NCI-H2227 treated with DMSO at 0.1 percent for 48 hours (cell line): ENCODE measurements at regions not wholly inside any gene's neighbourhood (a gene's known extent, or its start where the extent isn't known, plus 50 kb on each side); places are given as distances from the start of the nearest gene placed in this dataset.
"Not testable (repeated sequence)": the region's sequence is repeated elsewhere in the genome, so short reads cannot be mapped to it uniquely, and the experiment has no call there.

Source experiments
- DNase-seq: peaks from one replicate; lab custom pipeline; 2025; lab: John Stamatoyannopoulos, UW

- DNase-seq = no peak
Measured at GRCh38 chr11:44417731-44418455, 108.0 kb upstream of the ALX4 start.

DNA sequence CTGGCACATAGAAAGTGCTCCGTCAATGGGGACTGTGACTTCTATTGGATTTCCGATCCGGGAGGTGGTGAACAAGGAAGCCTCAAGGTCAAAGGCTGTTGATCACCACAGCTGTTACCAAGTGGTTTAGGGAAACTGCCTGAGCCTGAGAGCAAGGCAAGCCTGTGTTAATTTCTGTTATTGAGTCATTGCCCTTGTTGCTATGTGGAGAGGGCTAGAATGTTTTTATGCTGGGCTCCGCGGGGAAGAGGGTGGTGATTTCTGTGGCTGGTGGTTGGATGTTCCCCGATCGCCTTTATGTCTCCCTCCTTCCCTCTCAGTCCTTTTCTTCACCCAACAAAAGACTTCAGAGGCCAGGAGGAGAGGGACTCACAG lies 108.5 kb upstream of the ALX4 start:
- DNase-seq = no peak

- no peak for DNase-seq
Measured at GRCh38 chr11:44421090-44421675, 111.2 kb upstream of the ALX4 start.

DNA sequence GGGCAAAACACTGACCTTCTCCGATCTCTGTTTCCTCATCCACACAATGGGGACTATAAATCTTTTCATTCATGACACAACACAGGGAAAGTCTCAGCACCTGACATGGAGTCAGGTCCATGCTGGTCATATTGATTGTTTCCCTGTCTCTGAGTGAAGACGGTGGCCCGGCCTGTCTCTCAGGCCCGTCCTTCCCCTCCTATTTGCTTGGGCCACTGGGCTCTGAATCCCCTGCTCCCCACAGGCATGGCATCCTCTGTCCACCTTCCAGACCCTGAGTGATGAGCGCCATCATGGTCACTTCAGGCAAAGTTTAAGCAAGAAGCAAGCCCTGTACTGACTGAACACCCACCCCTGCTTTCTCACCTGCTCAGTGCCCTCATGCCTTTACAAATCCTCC lies 113.3 kb upstream of the ALX4 start:
- no peak for DNase-seq

GRCh38 chr11:44424841-44425240 lies 114.9 kb upstream of the ALX4 start:
- no peak for DNase-seq

- DNase-seq = no peak
Measured at GRCh38 chr11:44426119-44426518, 116.2 kb upstream of the ALX4 start.

- no peak for DNase-seq
Measured at GRCh38 chr11:44426958-44427357, 117.0 kb upstream of the ALX4 start.

- DNase-seq = no peak
Measured at GRCh38 chr11:44427432-44427831, 117.5 kb upstream of the ALX4 start.

DNA sequence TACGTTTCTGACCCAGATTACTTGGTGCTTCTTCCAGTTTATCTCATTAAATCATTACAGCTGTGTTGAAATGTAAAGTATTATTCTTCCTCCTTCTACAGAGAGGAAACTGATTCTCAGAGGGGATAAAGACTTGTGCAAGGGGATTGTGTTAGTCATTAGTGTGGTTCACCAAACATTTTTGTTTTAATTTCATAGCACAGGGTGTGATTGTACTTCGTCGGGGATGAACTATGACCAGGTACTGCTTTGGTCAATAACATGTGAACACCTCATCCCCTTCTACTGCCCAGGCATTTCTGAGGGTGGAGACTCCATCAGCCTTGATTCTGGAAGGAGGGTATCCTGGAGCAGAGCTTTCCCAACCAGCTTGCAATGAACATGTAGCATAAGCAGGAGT lies 120.2 kb upstream of the ALX4 start:
- DNase-seq = no peak

DNA sequence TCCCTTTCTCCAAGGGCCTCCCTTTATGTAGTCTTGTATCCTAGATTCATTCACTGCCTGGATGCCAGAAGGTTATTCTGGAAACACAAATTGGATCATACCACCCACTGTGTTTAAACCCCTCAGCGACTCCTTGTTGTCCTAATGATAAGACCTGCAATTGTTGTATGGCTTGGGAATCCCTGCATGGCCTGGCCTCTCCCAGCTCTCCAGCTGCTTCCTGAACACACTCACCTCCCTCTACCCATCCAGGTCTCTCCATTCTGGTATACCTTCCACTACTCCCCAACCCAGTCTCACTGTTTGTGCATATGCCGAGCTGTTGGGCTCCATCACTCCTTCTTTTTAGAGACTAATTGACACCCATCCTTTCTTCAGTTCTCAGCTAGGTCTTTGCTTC lies 124.3 kb upstream of the ALX4 start:
- no peak for DNase-seq

- no peak for DNase-seq
Measured at GRCh38 chr11:44437122-44437521, 127.2 kb upstream of the ALX4 start.

DNA sequence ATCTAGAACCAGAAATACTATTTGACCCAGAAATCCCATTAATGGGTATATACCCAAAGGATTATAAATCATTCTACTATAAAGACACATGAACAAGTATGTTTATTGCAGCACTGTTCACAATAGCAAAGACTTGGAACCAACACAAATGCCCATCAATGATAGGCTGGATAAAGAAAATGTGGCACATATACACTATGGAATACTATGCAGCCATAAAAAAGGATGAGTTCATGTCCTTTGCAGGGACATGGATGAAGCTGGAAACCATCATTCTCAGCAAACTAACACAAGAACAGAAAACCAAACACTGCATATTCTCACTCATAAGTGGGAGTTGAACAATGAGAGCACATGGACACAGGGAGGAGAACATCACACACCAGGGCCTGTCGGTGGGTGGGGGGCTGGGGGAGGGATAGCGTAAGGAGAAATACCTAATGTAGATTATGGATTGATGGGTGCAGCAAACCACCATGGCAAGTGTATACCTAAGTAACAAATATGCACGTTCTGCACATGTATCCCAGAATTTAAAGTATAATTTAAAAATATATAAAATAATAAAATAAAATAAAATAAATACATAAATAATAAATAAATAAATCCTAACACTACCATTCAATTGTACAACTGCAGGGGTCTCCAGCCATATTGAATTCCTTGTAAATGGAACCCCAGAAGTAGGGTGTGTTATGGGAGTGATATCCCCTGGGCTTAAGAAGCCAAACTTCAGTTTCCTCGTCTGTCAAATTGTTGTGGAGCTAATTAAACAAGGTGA lies 122.4 kb upstream of the CD82 start:
- not testable (repeated sequence) for DNase-seq

DNA sequence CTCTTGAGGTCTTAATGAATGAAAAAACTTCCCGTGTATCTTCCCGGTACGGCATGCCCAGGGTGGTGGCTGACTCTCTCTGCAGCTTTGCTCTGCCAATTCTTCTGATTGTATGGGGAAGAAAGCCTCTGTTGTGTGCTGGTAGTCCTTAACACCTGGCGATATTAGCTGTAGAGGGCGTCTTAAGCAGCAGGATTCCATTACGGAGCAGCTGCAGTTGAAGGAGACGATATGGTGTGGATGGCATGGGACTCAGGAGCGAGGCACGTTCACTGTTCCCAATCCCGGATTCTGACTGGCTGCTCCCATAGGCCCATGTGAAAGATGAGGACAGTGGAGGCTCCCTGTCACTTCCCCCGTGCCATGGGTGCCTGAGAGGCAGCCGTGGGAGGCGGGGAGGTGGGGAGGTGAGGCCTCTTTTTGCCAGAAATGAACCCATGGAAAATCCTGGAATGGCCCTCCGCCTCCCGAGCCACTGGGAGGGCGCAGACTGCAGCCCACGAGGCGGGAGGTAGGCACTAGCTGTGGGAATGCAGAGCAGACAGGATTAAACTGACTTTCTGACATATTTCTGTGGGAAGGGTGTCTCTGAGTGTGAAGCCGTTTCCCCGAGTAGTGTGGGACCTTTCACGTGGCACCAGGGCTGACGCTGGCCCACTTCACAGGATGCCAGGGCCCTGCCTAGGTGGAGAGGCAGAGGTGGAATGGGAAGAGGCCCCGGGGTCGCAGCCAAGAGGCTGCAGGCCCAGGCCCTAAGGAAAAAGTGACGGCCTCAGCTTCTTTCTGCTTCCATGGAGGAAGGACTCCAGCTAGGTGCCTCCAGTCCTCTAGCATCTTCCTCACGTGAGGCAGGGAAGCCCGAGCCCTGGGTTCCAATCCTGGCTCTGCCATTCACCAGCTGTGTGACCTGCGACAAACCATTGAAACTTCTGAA lies 121.4 kb upstream of the CD82 start:
- no peak for DNase-seq

- no peak for DNase-seq
Measured at GRCh38 chr11:44444770-44445321, 120.6 kb upstream of the CD82 start.

GRCh38 chr11:44445500-44446365 lies 119.7 kb upstream of the CD82 start:
- DNase-seq = no peak

- DNase-seq = no peak
Measured at GRCh38 chr11:44446366-44446762, 119.1 kb upstream of the CD82 start.

DNA sequence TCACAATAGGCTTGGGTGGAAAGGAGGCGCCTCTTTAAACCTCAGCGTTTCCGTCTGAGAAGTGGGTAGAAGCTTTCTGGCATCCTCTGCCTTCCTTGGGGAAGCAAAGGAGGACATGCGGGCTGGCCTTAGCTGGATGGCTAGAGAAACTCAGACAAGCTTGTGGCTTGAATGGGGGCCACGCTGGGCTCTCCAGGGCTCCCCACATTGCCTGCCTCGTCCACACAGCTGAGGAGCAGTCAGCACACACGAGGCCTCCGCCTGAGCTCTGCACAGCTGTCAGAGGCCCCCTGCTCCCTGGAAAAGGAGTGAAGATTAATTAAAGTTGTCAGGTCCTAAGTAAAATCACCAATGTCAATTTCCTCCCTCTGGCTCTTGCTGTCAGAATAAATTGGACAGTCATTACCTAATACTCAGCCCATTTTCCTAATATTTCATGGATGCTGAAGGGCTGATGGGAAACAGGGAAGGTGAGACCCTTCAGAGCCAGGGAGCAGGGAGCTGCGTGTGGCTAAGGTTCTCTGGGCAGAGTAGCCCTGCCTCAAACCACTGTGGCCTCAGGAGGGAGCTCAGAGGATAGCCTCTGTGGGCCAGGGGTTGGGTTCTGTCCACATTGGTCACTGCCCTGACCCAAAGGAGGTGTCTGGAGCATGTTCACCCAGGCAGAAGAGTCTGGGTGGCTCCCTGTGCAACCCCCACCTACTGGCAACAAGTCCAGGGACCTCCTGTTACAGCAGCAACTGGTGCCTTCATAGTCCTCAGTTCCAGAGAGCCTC lies 118.3 kb upstream of the CD82 start:
- DNase-seq = no peak

GRCh38 chr11:44450295-44450932 lies 115.0 kb upstream of the CD82 start:
- DNase-seq = no peak

DNA sequence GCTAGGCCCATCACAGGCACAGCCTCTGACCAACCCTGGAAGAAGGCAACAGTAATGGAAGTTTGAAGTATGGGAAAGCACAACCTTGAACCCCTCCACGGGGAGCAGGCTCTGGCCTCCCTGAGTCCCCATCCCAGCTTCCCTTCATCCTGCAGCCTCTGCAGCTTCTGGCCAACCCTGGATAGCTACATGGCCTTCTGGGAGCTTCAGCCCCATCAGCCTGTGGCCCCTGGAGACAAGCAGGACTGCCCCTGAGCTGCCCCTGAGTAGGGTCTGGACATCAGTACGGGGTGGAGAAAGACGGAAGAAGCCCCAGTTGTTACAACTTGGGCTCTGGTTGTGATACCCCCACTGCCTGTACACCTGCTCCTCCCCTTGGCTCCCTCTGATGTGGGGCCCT lies 113.8 kb upstream of the CD82 start:
- DNase-seq = no peak
